PFSK-1 (cell line): ENCODE measurements at regions not wholly inside any gene's neighbourhood (a gene's known extent, or its start where the extent isn't known, plus 50 kb on each side); places are given as distances from the start of the nearest gene placed in this dataset.

ENCODE experiments used
- FOXP2 ChIP-seq: optimal IDR thresholded peaks from 2 replicates; pipeline ENCODE3; 2011; ENCODE audit warnings: borderline replicate concordance, control low read depth, inconsistent platforms; ENCODE audit not compliant: insufficient read depth; ENCODE audit errors: extremely low read length, extremely low read depth
- POLR2AphosphoS5 ChIP-seq: IDR thresholded peaks from 2 replicates; pipeline ENCODE4 v1.6.1; 2012; ENCODE audit warnings: low read depth, mild to moderate bottlenecking, control low read depth, low read length, moderate library complexity
- REST ChIP-seq, 2 experiments: IDR thresholded peaks; 2 replicates each; pipeline versions ENCODE4 v1.6.1 to v1.8.0; 2011 to 2012; ENCODE audit warnings: low read depth in 2 of 2, low read length in 2 of 2, control low read depth in 1 of 2, inconsistent platforms in 1 of 2, mild to moderate bottlenecking in 1 of 2, moderate library complexity in 1 of 2; ENCODE audit not compliant: insufficient read depth in 1 of 2
- SIN3A ChIP-seq: IDR thresholded peaks from 2 replicates; pipeline ENCODE4 v1.6.1; 2012; ENCODE audit warnings: mild to moderate bottlenecking, low read length, moderate library complexity, borderline replicate concordance; ENCODE audit not compliant: insufficient read depth
- TAF1 ChIP-seq: IDR thresholded peaks from 2 replicates; pipeline ENCODE4 v1.6.1; 2012; ENCODE audit warnings: low read length, control low read depth, borderline replicate concordance; ENCODE audit not compliant: insufficient read depth

- TF ChIP-seq REST (IDR thresholded peaks at IDR 0.05; ENCODE audit: insufficient read depth in 1 of 2, low read depth in 2 of 2, low read length in 2 of 2) (no peak), TAF1 (no peak), POLR2AphosphoS5 (no peak), FOXP2 (no peak), SIN3A (no peak)
Measured at GRCh38 chr10:123361832-123362231, 207.6 kb downstream of the BUB3 start.

GRCh38 chr10:123367195-123367594 lies 213.0 kb downstream of the BUB3 start:
- no peak for TF ChIP-seq REST (IDR thresholded peaks at IDR 0.05; ENCODE audit: insufficient read depth in 1 of 2, low read depth in 2 of 2, low read length in 2 of 2)
- no peak for TF ChIP-seq FOXP2
- no peak for TF ChIP-seq SIN3A
- TF ChIP-seq POLR2AphosphoS5, result no peak
- no peak for TF ChIP-seq TAF1

- TF ChIP-seq TAF1, result no peak
- no peak for TF ChIP-seq POLR2AphosphoS5
- no peak for TF ChIP-seq SIN3A
- TF ChIP-seq FOXP2, result no peak
- no peak for TF ChIP-seq REST (IDR thresholded peaks at IDR 0.05; ENCODE audit: insufficient read depth in 1 of 2, low read depth in 2 of 2, low read length in 2 of 2)
Measured at GRCh38 chr10:123373591-123373990, 219.4 kb downstream of the BUB3 start.

GRCh38 chr10:123375097-123375496 lies 220.9 kb downstream of the BUB3 start:
- TF ChIP-seq SIN3A (no peak), TAF1 (no peak), FOXP2 (no peak), REST (IDR thresholded peaks at IDR 0.05; ENCODE audit: insufficient read depth in 1 of 2, low read depth in 2 of 2, low read length in 2 of 2) (no peak), POLR2AphosphoS5 (no peak)

GRCh38 chr10:123375738-123376137 lies 221.5 kb downstream of the BUB3 start:
- TF ChIP-seq SIN3A, result no peak
- TF ChIP-seq FOXP2, result no peak
- TF ChIP-seq POLR2AphosphoS5, result no peak
- TF ChIP-seq REST (IDR thresholded peaks at IDR 0.05; ENCODE audit: insufficient read depth in 1 of 2, low read depth in 2 of 2, low read length in 2 of 2), result no peak
- TF ChIP-seq TAF1, result no peak
